CD14-positive monocyte (primary cell): ENCODE measurements at regions not wholly inside any gene's neighbourhood (a gene's known extent, or its start where the extent isn't known, plus 50 kb on each side); places are given as distances from the start of the nearest gene placed in this dataset.

Experiments used
- DNase-seq, 3 donors: peaks; one replicate each; pipeline ENCODE4 v3.0.0-alpha.2; 2011 to 2022
- H2AFZ ChIP-seq: 2 replicates; pipeline ENCODE4 v1.6.0; 2012; ENCODE audit warnings: mild to moderate bottlenecking, low read depth, low read length, inconsistent platforms; ENCODE audit not compliant: insufficient read depth, poor library complexity, severe bottlenecking
- H3K27ac ChIP-seq, 2 donors: 1 replicate in 1 of 2; 2 replicates in 1 of 2; pipeline ENCODE4 v1.5.1; 2012 to 2013; ENCODE audit warnings: low read length in 2 of 2, control low read depth in 1 of 2, inconsistent platforms in 1 of 2, low read depth in 1 of 2, mild to moderate bottlenecking in 1 of 2
- H3K27me3 ChIP-seq, 2 donors: one replicate each; pipeline versions ENCODE4 v1.6.0 to v1.6.1; 2011 to 2013; ENCODE audit warnings: low read length in 2 of 2; ENCODE audit not compliant: control insufficient read depth in 2 of 2, insufficient read depth in 2 of 2
- H3K36me3 ChIP-seq, 2 donors: replicated peaks in 1 of 2; 1 replicate in 1 of 2; 2 replicates in 1 of 2; pipeline versions ENCODE4 v1.5.1 to v1.6.1; 2012 to 2013; ENCODE audit warnings: low read length in 2 of 2, control low read depth in 1 of 2, inconsistent platforms in 1 of 2, mild to moderate bottlenecking in 1 of 2; ENCODE audit not compliant: insufficient read depth in 2 of 2, control insufficient read depth in 1 of 2
- H3K4me1 ChIP-seq, 2 donors: 1 replicate in 1 of 2; 2 replicates in 1 of 2; pipeline versions ENCODE4 v1.5.1 to v1.6.1; 2012 to 2013; ENCODE audit warnings: low read length in 2 of 2, control low read depth in 1 of 2, inconsistent platforms in 1 of 2, mild to moderate bottlenecking in 1 of 2, moderate library complexity in 1 of 2; ENCODE audit not compliant: insufficient read depth in 2 of 2, control insufficient read depth in 1 of 2
- H3K4me2 ChIP-seq: replicated peaks from 2 replicates; pipeline ENCODE3; 2012; ENCODE audit warnings: low read length, moderate library complexity, mild to moderate bottlenecking; ENCODE audit not compliant: poor library complexity, severe bottlenecking; ENCODE audit errors: extremely low read depth
- H3K4me3 ChIP-seq, 3 experiments: fragments of 200-600 bp in 1 of 3; sonication (generic) in 1 of 3; replicated peaks in 1 of 3; 1 replicate in 2 of 3; 2 replicates in 1 of 3; pipeline ENCODE4 v1.5.1; 2011 to 2013; ENCODE audit warnings: low read length in 3 of 3, mild to moderate bottlenecking in 3 of 3, control low read depth in 2 of 3, low read depth in 2 of 3, inconsistent platforms in 1 of 3, moderate library complexity in 1 of 3
- H3K79me2 ChIP-seq: 2 replicates; pipeline ENCODE4 v1.6.0; 2012; ENCODE audit warnings: mild to moderate bottlenecking, control low read depth, inconsistent platforms, low read length, moderate library complexity; ENCODE audit not compliant: insufficient read depth
- H3K9ac ChIP-seq: 2 replicates; pipeline ENCODE4 v1.6.0; 2017; ENCODE audit warnings: low read length, mild to moderate bottlenecking; ENCODE audit not compliant: insufficient read depth, poor library complexity, severe bottlenecking
- H3K9me3 ChIP-seq, 2 donors: replicated peaks in 1 of 2; 1 replicate in 1 of 2; 2 replicates in 1 of 2; pipeline versions ENCODE4 v1.5.1 to v1.6.1; 2012 to 2013; ENCODE audit warnings: low read length in 2 of 2, control low read depth in 1 of 2; ENCODE audit not compliant: control insufficient read depth in 1 of 2, insufficient read depth in 1 of 2
- H4K20me1 ChIP-seq: 2 replicates; pipeline ENCODE4 v1.6.0; 2012; ENCODE audit warnings: mild to moderate bottlenecking, low read length, control low read depth, moderate library complexity; ENCODE audit not compliant: insufficient read depth
- H3K27ac Mint-ChIP-seq, 7 donors: one replicate each; pipeline ENCODE4 v1.8.0; 2020; ENCODE audit warnings: mild to moderate bottlenecking in 7 of 7, mixed read lengths in 7 of 7, moderate library complexity in 6 of 7, inconsistent platforms in 2 of 7
- H3K27me3 Mint-ChIP-seq, 3 donors: one replicate each; pipeline ENCODE4 v1.8.0; 2021 to 2022; ENCODE audit warnings: low read depth in 3 of 3, mild to moderate bottlenecking in 3 of 3, mixed read lengths in 3 of 3, moderate library complexity in 3 of 3, inconsistent platforms in 1 of 3
- H3K36me3 Mint-ChIP-seq, 2 donors: one replicate each; pipeline ENCODE4 v1.8.0; 2020; ENCODE audit warnings: mixed read lengths in 2 of 2, inconsistent platforms in 1 of 2, mild to moderate bottlenecking in 1 of 2
- H3K4me1 Mint-ChIP-seq: one replicate; pipeline ENCODE4 v1.8.0; 2020; ENCODE audit warnings: mild to moderate bottlenecking, mixed read lengths
- H3K4me3 Mint-ChIP-seq, 2 donors: one replicate each; pipeline ENCODE4 v1.8.0; 2020; ENCODE audit warnings: mild to moderate bottlenecking in 2 of 2, mixed read lengths in 2 of 2, moderate library complexity in 1 of 2
- H3K9me3 Mint-ChIP-seq, 7 donors: one replicate each; pipeline ENCODE4 v1.8.0; 2020 to 2022; ENCODE audit warnings: mixed read lengths in 7 of 7, mild to moderate bottlenecking in 6 of 7, moderate library complexity in 6 of 7, inconsistent platforms in 2 of 7
- CTCF ChIP-seq: fragments of 200-600 bp; IDR thresholded peaks from one replicate; pipeline ENCODE4 v1.8.0; 2022; ENCODE audit warnings: antibody characterized with exemption, mild to moderate bottlenecking
- WGBS: methylation state at CpG from one replicate; pipeline ENCODE4 v1.1.5; 2013; ENCODE audit warnings: missing lambda C conversion rate; ENCODE audit not compliant: insufficient coverage; 5-methylcytosine and 5-hydroxymethylcytosine counted together
- intact Hi-C, 2 donors: fragments of 100-400 bp; cut with micrococcal nuclease; formaldehyde crosslinking; loops; one replicate each; pipeline versions ENCODE4 v1.15.0 to v1.15.1; 2023

GRCh38 chr20:7366189-7366588 lies 574.1 kb downstream of the HAO1 start:
- Histone ChIP-seq H3K4me2 (no peak overlapping the region), H3K9ac (no peak overlapping the region), H3K36me3 (no peaks in the 10 kb centered on the region), H3K27me3 (no peaks in the 10 kb centered on the region), H2AFZ (no peak overlapping the region), H3K9me3 (no peaks in the 10 kb centered on the region), H3K79me2 (no peaks in the 10 kb centered on the region), H4K20me1 (no peaks in the 10 kb centered on the region), H3K27ac (no peak overlapping the region), H3K4me3 (no peak overlapping the region), H3K4me1 (no peaks in the 10 kb centered on the region)
- Mint-ChIP-seq H3K36me3 (no peaks in the 10 kb centered on the region), H3K4me1 (no peaks in the 10 kb centered on the region), H3K27me3 (peaks cover 0 to under 1% (median 0%) of the 10 kb centered on the region in 3 donors), H3K27ac (no peak overlapping the region), H3K9me3 (peaks cover 0 to 6% (median 0%) of the 10 kb centered on the region in 7 donors), H3K4me3 (no peak overlapping the region)
- intact Hi-C loops: no loop called here
- no peak for TF ChIP-seq CTCF
- DNase-seq: no peak
- WGBS: no CpG with 5 or more reads among the region's 1 CpG

GRCh38 chr20:7371518-7372163 lies 568.6 kb downstream of the HAO1 start:
- intact Hi-C loops: loop anchor here in 1 of 2 donors (10.0 kb wide), 1 partner anchor 787 kb away; no protein-coding TSS in a partner anchor
- Histone ChIP-seq H3K27me3 (no peaks in the 10 kb centered on the region), H3K4me3 (no peak overlapping the region), H3K4me1 (no peaks in the 10 kb centered on the region), H3K4me2 (no peak overlapping the region), H3K36me3 (no peaks in the 10 kb centered on the region), H3K27ac (no peak overlapping the region), H3K79me2 (no peaks in the 10 kb centered on the region), H3K9me3 (no peaks in the 10 kb centered on the region), H2AFZ (no peak overlapping the region), H4K20me1 (no peaks in the 10 kb centered on the region), H3K9ac (no peak overlapping the region)
- no peak for DNase-seq
- no peak for TF ChIP-seq CTCF
- Mint-ChIP-seq H3K27me3 (peaks cover 0 to 2% (median 2%) of the 10 kb centered on the region in 3 donors), H3K27ac (no peak overlapping the region), H3K36me3 (no peaks in the 10 kb centered on the region), H3K9me3 (peaks cover 0 to 2% (median 0%) of the 10 kb centered on the region in 7 donors), H3K4me3 (no peak overlapping the region), H3K4me1 (no peaks in the 10 kb centered on the region)
- WGBS: no CpG with 5 or more reads among the region's 3 CpGs
